ENCODE measurements at regions not wholly inside any gene's neighbourhood (a gene's known extent, or its start where the extent isn't known, plus 50 kb on each side); places are given as distances from the start of the nearest gene placed in this dataset.

GRCh38 chr12:87828382-87828973 is 200.7 kb downstream of the C12orf50 start:
- DNase-seq, result no peak

DNA sequence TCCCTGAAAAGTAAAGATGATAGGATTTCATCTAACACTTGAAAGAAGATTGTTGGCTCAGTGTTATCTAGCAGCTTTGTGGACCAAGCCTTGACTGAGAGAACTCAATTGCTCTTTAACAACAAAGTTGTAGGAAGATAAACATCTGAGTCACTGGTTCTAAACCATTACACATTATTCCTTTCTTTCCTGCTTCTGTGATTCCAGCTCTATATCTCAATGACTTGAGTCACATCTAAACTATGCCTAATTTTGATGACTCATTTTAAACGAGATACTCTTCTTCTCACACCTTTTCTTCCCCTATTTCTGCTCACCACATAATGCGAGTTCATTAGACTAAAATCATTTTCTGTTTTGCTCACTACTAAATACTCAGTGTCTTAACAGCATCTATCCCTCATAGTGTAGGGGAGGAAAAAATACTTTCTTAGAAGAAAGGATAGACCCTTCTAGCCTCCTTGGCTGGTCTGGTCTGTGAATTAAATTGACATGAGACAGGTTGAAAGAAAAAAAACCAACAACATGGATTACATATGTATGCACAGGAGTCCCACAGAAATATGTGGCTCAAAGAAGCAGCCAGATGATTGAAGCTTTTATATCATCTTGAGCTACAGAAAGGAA is 201.4 kb downstream of the C12orf50 start:
- DNase-seq, result no peak

- no peak for DNase-seq
Measured at GRCh38 chr12:87822923-87823322, 206.3 kb downstream of the C12orf50 start.

- DNase-seq, result no peak
Measured at GRCh38 chr12:87820524-87821202, 208.5 kb downstream of the C12orf50 start.

DNA sequence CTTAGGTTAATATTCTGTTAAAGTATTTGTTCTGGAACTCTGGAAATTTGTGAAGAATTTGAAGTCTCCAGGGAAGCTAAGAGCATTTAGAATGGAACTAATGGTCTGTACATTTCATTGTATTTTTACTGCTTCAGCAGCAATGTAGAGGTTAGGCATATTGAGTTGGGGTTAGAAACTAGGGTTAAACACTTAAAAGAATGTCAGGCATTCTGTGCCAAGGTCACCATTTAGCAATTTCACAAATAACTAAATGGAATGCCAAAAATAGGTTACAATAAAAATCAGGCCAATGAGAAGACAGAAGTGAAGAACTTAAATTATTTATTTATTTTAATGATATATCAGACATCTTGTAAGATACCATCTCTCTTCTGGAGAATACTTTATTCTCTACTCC is 210.8 kb downstream of the C12orf50 start:
- no peak for DNase-seq

DNA sequence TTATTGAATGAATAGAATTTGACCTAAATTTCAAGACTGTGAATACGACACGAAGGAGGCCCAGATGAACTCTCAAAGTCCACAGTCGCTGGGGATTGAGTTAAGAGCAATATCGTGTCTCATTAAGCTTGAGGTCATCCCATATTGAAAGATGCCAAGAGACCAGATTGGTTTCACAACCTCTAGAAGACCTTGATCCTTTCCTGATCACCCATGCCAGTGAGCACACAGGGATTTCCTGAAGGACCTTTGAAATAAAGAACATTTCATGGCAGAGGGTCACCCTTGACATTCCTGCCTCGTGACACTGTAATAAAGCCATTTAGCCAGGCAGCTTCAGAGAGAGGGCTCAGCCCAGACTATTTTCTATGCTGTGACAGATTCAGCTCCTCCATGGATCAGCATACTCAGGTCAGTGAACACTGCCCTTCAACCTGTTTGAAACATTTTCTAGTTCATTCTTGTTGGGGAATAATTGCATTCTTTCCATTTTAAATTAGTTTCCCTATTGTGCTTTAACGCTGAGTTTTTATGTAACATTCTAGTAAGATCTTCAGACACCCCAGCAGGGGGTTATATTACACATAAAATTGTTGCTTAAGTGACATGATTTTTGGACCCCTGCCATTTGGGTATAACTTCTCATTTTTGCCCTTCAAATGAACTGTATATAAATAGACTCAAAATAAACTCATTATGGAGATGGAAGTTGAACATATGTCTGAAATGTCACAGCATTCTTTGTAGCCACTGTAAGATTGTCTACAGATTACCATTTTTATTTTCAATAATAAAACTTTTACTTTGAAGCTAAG is 213.2 kb downstream of the C12orf50 start:
- DNase-seq, result no peak

GRCh38 chr12:87814625-87815024 is 214.6 kb downstream of the C12orf50 start:
- DNase-seq, result no peak

GRCh38 chr12:87813476-87814234 is 215.5 kb downstream of the C12orf50 start:
- no peak for DNase-seq

- DNase-seq, result no peak
Measured at GRCh38 chr12:87812681-87813080, 216.5 kb downstream of the C12orf50 start.

GRCh38 chr12:87812030-87812429 is 217.2 kb downstream of the C12orf50 start:
- no peak for DNase-seq

GRCh38 chr12:87809916-87810315 is 219.3 kb downstream of the C12orf50 start:
- DNase-seq, result no peak

DNA sequence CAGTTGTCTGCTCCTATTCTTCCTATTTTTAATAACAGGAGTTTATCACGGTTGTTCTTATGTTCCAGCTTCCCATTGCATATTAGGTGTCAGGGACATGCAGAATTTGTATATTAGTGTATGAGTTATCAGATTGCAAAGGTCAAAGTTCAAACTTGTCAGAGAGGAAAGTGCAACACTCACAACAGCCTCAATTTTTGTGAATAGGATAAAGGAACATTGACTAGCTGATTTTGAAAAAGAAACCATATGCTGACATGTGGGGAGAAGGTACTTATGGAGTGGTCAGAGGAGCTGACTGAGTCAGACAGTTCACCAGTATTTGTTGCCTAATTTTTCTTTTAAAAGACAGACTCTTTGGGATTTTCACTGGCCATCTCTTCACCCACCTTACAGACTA is 222.1 kb downstream of the C12orf50 start:
- no peak for DNase-seq

GRCh38 chr12:87806310-87806709 is 222.9 kb downstream of the C12orf50 start:
- DNase-seq, result no peak

DNA sequence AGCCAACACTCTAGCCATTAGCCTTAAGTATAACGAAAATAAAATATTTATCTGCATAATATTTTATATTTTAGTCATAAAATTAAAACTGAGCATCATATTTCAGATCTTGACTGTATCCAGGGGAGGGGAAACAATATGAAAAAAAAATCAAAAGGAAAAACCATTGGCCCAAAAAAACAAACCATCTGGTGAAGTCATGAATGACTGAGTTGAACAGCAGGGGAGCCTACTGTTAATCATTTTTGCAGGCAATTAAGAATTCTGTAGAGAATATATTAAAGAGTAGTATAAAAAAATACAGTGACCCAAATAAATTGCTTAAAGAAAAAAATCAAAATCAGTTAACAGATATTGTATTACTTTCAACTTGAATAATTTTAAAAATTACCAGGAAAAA is 224.8 kb downstream of the C12orf50 start:
- no peak for DNase-seq

DNA sequence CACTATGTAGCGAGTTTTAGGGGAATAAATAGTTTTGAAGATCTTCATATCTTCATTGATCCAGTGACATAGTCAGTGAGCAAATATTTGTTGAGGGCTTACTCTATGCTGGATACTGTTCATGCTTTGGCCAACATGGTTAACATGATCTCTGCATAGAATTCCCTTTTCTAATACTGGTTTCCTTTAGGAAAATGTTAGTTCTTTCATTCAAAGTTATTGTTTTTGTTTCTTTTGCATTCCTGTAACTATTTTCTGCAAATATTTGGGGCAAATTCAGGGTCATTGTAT is 226.5 kb downstream of the C12orf50 start:
- no peak for DNase-seq

DNA sequence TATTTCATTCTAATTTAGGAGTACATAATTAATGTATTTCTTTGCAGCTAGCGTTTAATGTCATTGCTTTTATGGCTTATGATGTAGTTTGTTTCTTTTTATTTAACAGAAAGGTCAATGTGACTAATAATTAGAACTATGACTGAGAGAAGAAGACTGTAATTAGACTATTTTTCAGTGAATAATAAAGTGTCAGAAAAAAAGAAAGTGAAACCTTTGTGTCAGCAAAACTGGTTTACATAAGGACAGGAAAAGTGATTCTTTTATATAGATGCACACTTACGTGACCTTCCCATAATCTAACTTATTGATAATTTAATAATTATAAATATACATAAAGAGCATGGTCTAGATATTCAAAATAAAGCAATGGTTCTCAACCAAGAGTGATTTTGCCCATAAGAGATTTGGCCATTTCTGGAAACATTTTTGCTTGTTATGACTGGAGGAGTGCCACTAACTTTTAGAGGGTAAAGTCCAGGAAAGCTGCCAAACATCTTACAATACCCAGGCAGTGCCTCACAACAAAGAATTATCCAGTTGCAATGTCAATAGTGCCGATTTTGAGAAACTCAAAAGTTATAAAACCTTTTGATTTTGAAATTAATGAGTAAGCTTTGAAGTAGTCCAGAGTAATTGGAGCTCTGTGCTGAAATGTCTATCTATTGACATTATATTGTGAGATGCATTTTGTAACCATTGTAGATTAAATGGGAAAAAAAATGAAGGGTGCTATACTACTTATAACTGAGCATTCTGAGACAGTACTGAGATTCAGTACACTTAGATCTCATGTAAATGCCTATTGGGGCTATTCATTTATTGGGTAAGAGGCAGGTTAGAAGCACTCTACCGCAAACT is 227.1 kb downstream of the C12orf50 start:
- no peak for DNase-seq

- DNase-seq, result no peak
Measured at GRCh38 chr12:87796961-87797516, 232.2 kb downstream of the C12orf50 start.

DNA sequence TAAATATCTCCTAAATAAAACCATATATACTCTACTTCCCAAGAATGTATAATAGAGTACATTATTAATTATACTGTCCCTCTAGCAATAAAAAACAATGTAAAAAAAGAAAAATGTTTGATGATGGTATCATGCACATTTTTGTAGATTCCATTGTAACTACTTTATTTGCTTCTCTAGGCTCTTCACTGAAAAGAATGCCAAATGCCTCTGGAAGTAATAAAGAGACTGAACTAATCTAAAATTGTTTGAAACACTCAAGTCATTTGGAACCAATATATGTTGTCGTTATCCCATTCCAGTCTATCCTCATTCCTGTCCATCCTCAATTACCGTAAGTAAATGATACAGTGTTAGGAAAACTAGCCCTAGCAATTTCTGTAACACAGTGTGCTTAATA is 233.6 kb downstream of the C12orf50 start:
- DNase-seq, result no peak

- DNase-seq, result no peak
Measured at GRCh38 chr12:87794854-87795253, 234.3 kb downstream of the C12orf50 start.

DNA sequence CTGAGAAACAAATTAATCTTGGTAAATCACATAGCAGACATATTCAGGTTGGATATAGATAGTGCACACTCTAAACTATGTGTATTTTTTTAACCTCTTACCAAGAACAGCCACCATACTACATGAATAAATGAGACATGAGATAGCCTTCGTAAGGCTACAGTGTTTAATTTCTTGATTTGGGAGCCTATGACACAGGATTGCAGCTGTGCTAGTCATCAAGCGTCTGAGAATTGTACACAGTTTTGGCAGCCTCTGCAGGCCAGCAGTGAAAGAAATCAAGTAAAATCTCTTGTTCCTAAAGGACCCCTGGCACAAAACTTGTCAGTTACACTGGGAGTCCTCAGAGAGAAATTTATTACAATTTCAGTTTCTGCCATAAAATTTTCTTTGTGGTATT is 236.1 kb downstream of the C12orf50 start:
- no peak for DNase-seq

DNA sequence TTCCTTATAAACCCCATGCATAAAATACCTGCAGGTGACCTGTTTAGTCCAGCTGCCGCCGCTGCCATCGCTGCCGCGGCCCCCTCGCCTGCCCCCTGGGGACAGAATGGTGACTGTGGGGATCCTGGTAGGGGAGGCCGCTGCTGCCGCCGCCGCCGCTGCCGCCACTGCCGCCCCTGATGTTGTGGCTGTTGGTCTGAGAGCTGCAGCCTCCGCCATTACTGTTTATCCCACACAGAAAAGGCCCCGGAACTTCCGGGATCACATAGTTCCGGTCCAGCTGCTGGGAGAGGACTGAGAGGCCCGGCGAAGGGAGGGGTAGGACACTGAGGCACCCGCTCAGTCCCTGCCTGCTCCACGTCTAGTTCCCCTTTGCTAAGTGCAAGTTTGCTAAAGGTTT is 244.9 kb downstream of the C12orf50 start:
- no peak for DNase-seq

- no peak for DNase-seq
Measured at GRCh38 chr12:87783467-87783866, 245.7 kb downstream of the C12orf50 start.

All from suppressor macrophage treated with lipopolysaccharide for 1 hour (primary cell).